Right lobe of liver (tissue), 4 donors: ENCODE measurements at regions not wholly inside any gene's neighbourhood (a gene's known extent, or its start where the extent isn't known, plus 50 kb on each side); places are given as distances from the start of the nearest gene placed in this dataset.

Experiments
- CTCF ChIP-seq, 4 donors: fragments of 200-600 bp in 3 of 4; fragments of 450-650 bp in 1 of 4; IDR thresholded peaks; one replicate each; pipeline versions ENCODE4 v1.5.1 to v1.8.0; 2016 to 2022; ENCODE audit warnings: antibody characterized with exemption in 4 of 4, mild to moderate bottlenecking in 2 of 4
- POLR2A ChIP-seq: fragments of 450-650 bp; IDR thresholded peaks from one replicate; pipeline ENCODE4 v1.6.1; 2017; ENCODE audit warnings: antibody characterized with exemption, mild to moderate bottlenecking
- donor health status: DM: no; HTN: no; CAD: no.
- donor health status: DM: no; HTN: no; CAD: no.
- donor health status: DM: no; HTN: yes; CAD: no.

GRCh38 chr12:107351713-107352112 lies 258.4 kb upstream of the CRY1 start:
- no peak for TF ChIP-seq CTCF (IDR thresholded peaks at IDR 0.05)
- no peak for TF ChIP-seq POLR2A
